NCI-H2196 (cell line): ENCODE measurements at regions not wholly inside any gene's neighbourhood (a gene's known extent, or its start where the extent isn't known, plus 50 kb on each side); places are given as distances from the start of the nearest gene placed in this dataset.

Experiments used
- DNase-seq: peaks from one replicate; lab custom pipeline; 2025; ENCODE audit not compliant: unreplicated experiment; lab: John Stamatoyannopoulos, UW

- DNase-seq = no peak
These were observed 182.3 kb upstream of the LPP start for GRCh38 chr3:187971629-187972028.

GRCh38 chr3:187972454-187972853 lies 181.5 kb upstream of the LPP start:
- DNase-seq = no peak

GRCh38 chr3:187973977-187974870 lies 179.7 kb upstream of the LPP start:
- DNase-seq = no peak

- DNase-seq = no peak
These were observed 179.1 kb upstream of the LPP start for GRCh38 chr3:187974871-187975271.

DNA sequence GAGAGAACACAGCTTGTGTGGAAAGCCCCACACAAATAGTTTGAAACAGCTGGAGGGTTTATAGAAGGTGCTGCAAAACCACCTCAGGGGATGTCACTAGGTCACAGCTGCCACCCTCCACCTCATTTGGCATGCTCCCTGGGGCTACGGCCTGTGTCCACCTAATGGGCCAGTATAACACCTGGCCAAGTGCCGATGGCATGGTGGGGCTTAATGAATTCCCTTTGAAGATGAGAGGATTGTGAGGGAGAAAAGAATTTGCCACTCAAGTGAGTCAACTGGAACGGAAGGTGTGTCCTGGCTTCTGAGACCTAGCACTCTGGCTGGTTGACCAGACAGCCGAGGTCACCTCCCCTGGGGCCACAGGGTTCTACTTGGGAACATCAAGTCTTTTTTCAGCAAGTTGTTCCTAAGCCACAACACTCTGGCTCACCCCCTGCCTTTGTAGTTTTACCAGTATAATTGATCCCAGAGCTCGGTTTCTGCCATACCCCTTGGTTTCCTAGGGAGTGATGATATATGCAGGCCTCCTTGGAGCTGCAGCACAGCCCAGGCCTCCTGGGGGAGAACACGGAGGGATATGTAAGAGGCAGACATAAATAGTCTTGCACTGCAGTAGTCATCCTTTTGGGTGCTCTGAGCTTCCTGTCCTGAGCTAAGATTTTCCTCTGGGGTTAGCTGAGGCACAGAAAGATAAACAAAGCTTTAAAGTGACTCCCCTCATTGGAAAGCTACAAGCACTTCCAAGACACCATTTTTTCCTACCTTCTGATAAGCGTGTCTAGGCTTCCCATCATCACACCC lies 178.2 kb upstream of the LPP start:
- DNase-seq = no peak

GRCh38 chr3:187976365-187976900 lies 177.5 kb upstream of the LPP start:
- no peak for DNase-seq

DNA sequence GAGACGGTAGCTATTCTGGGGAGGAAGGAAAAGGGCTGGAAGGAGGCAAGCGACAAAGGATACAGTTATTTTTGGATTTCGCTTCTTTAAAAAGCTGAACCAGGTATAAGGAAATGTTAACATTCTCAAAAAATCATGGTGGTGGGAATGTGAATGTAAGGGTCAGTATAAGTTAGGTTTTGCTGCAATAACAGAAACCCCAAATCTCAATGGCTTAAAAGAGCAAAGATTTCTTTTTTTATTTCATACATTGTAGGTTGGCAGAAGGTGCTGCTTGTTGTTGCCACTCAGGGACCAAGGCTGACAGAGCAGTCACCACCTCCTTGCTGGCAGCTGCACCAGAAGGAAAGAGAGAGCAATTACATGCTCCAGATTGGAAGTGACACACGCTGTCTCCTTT lies 176.3 kb upstream of the LPP start:
- no peak for DNase-seq

DNA sequence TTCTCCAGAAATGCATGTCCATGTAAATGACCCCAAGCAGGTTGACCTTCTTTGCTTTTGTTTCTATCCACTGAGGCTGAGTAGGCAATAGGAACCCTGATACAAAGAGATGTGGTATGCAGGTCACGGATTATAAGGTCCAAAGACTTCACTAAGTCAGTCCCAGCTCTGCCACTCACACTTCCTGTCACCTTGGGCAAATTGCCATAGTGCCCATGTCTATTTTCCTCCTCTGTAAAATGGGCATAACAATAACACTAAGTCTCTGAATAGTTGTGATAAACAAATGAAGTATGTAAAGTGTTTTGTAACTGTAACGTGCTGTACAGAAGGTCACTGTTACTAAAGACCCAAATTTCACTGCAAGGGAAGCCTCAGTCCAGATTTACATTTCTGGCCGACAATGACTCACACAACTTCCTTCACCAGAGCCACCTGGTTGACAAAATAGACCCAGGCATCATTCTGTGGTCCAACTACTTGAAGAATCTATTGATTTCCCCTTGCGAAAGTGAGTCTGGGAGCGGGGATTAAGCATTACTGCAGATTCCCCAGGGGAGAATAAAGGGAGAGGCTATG lies 175.4 kb upstream of the LPP start:
- no peak for DNase-seq

DNA sequence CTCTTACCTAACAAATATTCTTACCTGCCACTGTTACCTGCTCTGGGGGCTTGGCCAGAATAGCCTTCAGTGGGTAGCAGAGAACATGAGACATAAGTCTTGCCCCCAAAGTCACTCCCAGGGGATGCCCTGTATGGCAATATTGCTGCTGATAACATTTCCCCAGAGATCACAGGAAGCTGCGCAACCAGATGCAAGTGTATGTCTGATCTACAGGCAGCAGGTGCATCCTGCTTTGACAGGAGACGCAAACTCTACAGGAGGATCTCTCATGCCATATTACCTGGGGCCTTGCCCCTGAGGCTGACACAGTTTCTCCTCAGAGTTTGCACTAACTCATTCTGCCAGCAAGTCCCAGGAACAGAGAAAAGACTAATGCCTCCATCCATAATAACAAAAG lies 174.4 kb upstream of the LPP start:
- no peak for DNase-seq

- DNase-seq = no peak
These were observed 173.1 kb upstream of the LPP start for GRCh38 chr3:187980861-187981260.

DNA sequence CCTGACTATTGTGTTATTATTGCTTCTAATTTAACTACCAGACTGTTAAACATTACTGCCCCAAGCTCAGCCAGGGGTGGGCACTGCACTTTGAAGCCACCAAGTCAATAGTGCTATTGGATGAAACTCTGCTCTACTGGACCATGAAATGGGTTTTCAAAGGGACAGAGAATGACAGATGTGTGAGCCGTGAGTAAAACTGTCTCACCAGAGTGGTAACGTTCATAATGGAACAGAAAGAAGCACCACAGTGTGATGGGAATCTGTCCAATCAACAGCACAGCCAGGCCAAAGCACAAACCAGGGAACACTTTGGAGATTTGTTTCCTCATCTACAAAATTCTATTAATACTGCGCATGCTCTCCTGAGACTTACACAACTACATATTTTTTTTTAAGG lies 171.8 kb upstream of the LPP start:
- no peak for DNase-seq

- no peak for DNase-seq
These were observed 170.4 kb upstream of the LPP start for GRCh38 chr3:187983484-187984124.

DNA sequence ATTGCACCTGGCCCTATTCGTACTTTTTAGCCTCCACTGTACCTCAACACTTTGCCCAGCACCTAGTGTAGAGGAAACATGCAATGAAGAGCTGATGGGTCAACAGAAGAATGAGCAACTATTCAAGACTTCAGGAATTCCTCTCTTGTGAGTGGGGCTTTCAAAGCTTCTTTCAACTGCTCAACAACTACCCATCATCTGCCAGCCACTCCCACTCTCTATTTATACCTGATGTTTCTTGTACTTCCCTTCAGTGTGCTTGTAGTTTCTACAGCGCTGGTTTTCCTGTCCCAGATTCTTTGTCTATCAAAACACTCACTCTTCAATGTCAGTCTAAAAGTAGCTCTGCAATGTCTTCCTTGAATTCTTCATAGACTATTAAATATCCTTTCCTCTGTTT lies 168.3 kb upstream of the LPP start:
- no peak for DNase-seq

DNA sequence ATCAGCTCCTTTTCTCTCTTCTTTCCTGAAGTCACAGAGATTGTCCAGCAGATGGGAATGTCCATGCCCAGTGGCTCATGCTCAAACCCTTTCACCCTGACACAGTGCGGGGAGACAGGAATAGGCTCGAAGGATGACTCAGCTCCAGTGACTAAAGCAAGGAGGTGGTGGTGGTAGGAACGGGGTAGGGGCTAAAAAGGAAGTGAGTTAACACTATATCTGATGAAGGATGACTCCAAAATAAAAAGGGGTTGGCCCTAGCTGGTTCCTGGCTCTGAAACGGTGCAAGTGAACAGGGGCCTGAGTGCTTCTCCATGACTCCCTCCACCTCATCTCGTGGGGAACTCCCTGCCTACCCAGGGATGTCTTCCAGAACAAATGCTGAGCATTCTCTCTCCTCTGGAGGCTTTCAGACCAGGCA lies 167.4 kb upstream of the LPP start:
- DNase-seq = no peak

DNA sequence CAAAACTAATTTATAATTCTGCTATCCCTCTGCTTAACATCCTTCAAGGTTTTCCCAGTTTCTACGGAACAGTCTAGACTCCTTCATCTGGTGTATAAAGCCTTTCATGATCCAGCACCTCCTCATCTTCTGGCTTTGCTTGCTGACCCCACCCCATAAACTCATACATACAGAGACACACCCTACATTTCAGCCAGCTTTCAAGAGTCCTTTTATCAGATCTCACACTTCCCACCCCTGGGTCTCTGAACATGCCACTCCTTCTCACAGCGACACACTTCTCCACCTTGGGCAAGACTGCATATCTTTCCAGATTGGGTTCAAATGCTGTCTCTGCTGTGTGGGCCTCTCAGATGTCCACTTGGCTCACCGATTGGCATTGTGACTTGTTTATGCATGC lies 166.8 kb upstream of the LPP start:
- no peak for DNase-seq

GRCh38 chr3:187987924-187988323 lies 166.0 kb upstream of the LPP start:
- DNase-seq = no peak

DNA sequence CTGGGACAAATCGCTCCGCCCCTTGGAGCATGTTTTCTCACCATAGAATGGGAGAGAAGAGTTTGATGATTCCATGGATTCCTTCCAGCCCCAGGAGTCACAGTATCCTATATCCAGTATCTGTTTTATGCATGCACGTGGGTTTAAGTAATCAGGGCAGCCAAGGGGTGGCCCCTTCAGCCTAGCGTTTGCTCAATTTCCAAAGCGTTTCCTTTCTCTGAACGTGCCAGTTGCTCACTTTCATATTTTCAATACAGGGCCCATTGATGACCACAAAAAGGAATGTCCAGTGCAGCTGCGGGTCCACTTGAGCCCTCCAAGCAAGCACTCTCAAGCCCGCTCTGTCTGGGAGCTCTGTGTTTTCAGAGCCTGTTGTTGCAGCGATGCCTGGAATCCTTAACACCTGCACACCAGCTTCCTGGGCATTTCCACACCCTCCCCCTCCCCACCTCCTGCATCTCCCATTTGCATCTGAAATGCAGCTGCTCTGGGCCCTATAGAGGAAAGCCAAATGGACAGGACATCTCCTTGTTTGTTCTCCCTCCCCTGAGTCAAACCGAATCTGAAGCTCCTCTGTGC lies 164.3 kb upstream of the LPP start:
- DNase-seq = peak; percentile 96

- no peak for DNase-seq
These were observed 161.3 kb upstream of the LPP start for GRCh38 chr3:187992609-187993008.

- no peak for DNase-seq
These were observed 159.5 kb upstream of the LPP start for GRCh38 chr3:187994221-187995042.

DNA sequence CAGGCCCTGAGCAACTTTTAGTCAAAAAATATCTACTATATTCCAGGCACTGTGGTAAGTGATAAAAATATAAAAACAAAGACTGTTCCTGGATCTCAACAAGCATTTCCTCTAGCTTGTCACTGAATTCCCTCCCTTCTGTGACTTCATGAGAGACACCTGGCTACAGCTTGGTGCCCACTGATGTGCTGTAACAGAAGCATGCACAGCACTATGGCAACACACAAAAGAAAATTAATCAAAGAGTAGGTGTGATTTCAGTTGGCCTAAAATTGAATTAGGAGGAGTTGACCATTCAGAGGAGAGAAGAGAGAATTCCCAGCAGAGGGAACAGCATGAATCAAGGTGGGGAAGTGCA lies 158.9 kb upstream of the LPP start:
- DNase-seq = no peak
